ENCODE measurements at regions not wholly inside any gene's neighbourhood (a gene's known extent, or its start where the extent isn't known, plus 50 kb on each side); places are given as distances from the start of the nearest gene placed in this dataset.

DNA sequence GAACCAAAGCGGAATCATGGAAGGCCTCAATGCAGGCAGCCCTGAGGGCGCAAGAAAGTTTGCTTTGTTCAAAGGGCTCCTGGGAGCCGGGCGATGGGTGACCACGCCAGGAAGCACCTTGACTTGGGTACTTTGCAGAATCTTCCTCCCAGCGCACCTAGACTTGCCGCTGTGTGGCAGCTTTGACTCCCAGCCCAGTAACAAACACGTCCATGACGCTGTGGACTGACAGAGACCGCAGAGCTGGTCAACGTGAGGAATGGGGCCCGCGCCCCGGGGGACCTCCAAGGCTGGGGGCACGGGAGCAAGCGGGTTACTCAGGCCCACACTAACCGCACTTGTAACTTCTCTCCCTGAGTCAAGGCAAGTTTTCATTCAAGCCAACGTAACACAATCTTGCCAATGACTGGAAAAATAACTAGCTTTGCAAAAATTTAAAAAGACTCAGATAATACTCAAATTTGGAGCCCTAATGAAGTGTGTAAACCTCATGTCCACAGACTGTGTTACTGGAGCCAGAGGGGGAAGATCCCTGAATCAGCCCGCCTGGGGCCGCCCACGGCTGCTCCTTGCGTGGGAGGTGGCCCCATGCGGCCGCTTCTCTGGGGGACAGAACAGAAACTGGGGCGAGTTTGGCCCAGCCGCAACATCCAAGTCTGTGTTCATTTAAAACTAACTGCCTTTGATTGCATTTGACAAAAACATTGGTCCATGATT is 130.8 kb downstream of the DNAJB6 start:
- Histone ChIP-seq H3K9me3 (ENCODE audit: severe bottlenecking) (no peaks in the 10 kb centered on the region), H3K36me3 (ENCODE audit: low read depth) (no peaks in the 10 kb centered on the region), H3K27ac (ENCODE audit: poor library complexity, severe bottlenecking) (no peak overlapping the region), H3K4me3 (ENCODE audit: severe bottlenecking) (no peak overlapping the region), H3K27me3 (ENCODE audit: insufficient read depth, poor library complexity, severe bottlenecking) (peaks cover under 1% of the 10 kb centered on the region), H3K4me1 (ENCODE audit: insufficient read depth, poor library complexity, severe bottlenecking) (no peaks in the 10 kb centered on the region)
- no peak for ATAC-seq (ENCODE audit: low read depth)
- no peak for DNase-seq (ENCODE audit: low spot score)
- TF ChIP-seq, protein P1, sequence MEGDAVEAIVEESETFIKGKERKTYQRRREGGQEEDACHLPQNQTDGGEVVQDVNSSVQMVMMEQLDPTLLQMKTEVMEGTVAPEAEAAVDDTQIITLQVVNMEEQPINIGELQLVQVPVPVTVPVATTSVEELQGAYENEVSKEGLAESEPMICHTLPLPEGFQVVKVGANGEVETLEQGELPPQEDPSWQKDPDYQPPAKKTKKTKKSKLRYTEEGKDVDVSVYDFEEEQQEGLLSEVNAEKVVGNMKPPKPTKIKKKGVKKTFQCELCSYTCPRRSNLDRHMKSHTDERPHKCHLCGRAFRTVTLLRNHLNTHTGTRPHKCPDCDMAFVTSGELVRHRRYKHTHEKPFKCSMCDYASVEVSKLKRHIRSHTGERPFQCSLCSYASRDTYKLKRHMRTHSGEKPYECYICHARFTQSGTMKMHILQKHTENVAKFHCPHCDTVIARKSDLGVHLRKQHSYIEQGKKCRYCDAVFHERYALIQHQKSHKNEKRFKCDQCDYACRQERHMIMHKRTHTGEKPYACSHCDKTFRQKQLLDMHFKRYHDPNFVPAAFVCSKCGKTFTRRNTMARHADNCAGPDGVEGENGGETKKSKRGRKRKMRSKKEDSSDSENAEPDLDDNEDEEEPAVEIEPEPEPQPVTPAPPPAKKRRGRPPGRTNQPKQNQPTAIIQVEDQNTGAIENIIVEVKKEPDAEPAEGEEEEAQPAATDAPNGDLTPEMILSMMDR (IDR thresholded peaks at IDR 0.05; ENCODE audit: poor library complexity, severe bottlenecking) = no peak

DNA sequence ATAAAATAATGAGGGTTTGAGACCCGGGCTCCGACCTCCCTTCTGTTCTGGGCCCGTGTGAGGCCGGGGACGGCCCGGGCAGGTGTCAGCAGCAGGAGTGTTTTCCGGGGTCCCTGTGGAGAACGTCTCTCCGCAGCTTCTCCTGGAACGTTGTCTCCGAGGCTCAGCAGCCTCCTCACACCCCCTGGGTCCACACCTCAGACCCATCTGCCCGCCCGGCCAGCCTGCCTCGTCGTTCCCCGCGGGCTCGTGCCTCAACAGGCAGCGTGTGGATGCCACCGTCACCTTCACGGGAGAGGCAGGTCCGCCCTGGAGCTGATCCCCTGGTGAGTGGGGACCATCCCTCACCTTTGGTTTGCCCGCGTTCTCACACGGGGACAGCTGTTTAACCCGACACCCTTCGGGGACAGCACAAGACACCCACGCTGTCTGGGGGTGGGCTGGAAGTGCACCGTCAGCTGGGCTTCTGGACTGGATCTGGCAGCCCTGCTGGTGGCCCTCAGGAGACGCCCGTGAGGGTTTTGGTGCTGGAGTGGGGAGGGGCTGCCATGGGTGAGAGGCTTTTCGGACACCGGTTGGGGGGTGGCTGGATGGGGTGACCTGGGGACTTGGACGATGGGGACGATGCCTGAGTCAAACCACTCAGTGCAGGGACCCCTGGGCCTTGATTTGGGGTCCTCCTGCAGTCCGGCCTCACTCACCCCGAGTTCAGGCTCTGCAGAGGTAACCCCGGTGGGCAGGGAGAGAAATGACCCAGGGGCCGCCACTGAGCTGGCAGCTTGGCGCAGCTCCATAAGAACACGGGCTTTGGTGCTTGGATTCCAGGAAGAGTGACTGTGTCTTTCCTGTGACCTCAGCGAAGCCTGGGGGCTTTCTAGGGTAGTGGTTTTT is 131.7 kb downstream of the DNAJB6 start:
- H3K27ac ChIP-seq (ENCODE audit: poor library complexity, severe bottlenecking) = no peak overlapping the region
- no peaks in the 10 kb centered on the region for H3K4me1 ChIP-seq (ENCODE audit: insufficient read depth, poor library complexity, severe bottlenecking)
- H3K36me3 ChIP-seq (ENCODE audit: low read depth) = no peaks in the 10 kb centered on the region
- no peak overlapping the region for H3K4me3 ChIP-seq (ENCODE audit: severe bottlenecking)
- no peaks in the 10 kb centered on the region for H3K9me3 ChIP-seq (ENCODE audit: severe bottlenecking)
- TF ChIP-seq, protein P1 (IDR thresholded peaks at IDR 0.05; ENCODE audit: poor library complexity, severe bottlenecking) = no peak
- no peaks in the 10 kb centered on the region for H3K27me3 ChIP-seq (ENCODE audit: insufficient read depth, poor library complexity, severe bottlenecking)
- DNase-seq (ENCODE audit: low spot score) (no peak), ATAC-seq (ENCODE audit: low read depth) (no peak)

DNA sequence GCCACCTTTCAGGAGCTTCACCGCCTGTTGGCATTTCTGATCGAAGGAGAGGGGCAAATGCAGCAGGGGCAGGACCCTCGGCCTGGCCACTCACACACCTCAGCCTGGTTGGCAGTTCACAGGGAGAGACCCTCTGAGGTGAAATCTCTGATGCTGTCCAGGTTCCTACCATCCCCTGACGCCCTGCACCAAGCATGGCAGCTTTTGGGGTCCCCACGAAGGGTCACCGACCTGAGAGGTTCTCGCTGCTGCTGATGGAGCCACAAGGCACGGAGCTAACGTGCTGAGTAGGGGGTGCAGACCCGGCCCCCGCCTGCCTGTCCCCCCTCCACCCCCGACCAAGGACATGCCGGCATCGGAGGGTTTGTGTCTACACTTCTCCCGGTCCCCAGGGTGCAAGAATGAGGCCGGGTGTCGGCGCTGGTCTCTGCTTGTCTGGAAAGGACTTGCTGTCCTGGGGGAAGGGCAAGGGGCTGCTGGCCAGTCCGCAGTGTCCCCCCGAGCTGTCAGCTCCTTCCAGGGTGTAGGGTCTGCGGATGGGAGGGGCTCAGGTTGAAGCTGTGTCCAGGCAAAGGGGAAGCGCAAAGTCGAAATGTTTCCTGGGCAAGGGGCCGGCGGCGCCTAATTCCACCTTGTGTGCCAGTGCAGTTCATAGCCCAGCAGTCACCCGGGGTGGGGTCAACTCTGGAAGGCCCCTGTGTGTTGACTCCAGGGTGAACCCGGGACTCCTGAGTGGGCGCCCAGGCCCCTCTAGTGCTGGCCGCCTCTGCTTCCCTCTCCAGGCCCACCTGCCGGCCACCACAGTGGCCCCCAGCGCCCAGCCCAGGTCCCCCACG is 132.6 kb downstream of the DNAJB6 start:
- no peaks in the 10 kb centered on the region for H3K9me3 ChIP-seq (ENCODE audit: severe bottlenecking)
- TF ChIP-seq, protein P1 (IDR thresholded peaks at IDR 0.05; ENCODE audit: poor library complexity, severe bottlenecking) = no peak
- ATAC-seq (ENCODE audit: low read depth) = no peak
- no peak for DNase-seq (ENCODE audit: low spot score)
- no peak overlapping the region for H3K4me3 ChIP-seq (ENCODE audit: severe bottlenecking)
- no peak overlapping the region for H3K27ac ChIP-seq (ENCODE audit: poor library complexity, severe bottlenecking)
- H3K27me3 ChIP-seq (ENCODE audit: insufficient read depth, poor library complexity, severe bottlenecking) = no peaks in the 10 kb centered on the region
- no peaks in the 10 kb centered on the region for H3K4me1 ChIP-seq (ENCODE audit: insufficient read depth, poor library complexity, severe bottlenecking)
- H3K36me3 ChIP-seq (ENCODE audit: low read depth) = no peaks in the 10 kb centered on the region

DNA sequence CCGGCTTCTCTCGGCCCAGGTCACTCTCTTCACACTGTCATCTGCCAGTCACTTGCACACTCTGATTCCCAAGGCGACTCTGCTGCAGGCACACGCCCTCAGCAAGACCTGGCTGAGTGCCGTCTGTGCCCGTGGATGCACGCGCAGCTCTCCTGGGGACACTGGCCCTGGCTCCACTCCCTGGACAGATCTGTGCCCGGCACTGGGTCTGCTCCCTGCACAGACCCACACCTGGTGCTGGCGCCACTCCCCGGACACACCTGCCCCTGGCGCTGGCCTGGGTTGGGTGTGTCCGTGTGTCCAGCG is 133.2 kb downstream of the DNAJB6 start:
- ATAC-seq (ENCODE audit: low read depth) (no peak), DNase-seq (ENCODE audit: low spot score) (no peak)
- Histone ChIP-seq H3K36me3 (ENCODE audit: low read depth) (no peaks in the 10 kb centered on the region), H3K27ac (ENCODE audit: poor library complexity, severe bottlenecking) (no peak overlapping the region), H3K4me3 (ENCODE audit: severe bottlenecking) (no peak overlapping the region), H3K9me3 (ENCODE audit: severe bottlenecking) (no peaks in the 10 kb centered on the region), H3K27me3 (ENCODE audit: insufficient read depth, poor library complexity, severe bottlenecking) (no peaks in the 10 kb centered on the region), H3K4me1 (ENCODE audit: insufficient read depth, poor library complexity, severe bottlenecking) (no peaks in the 10 kb centered on the region)
- TF ChIP-seq, protein P1 (IDR thresholded peaks at IDR 0.05; ENCODE audit: poor library complexity, severe bottlenecking) = no peak
